MCF 10A (cell line): ENCODE measurements at regions not wholly inside any gene's neighbourhood (a gene's known extent, or its start where the extent isn't known, plus 50 kb on each side); places are given as distances from the start of the nearest gene placed in this dataset.
A peak's percentile ranks its signal among the peaks of the same experiment; 100 is the strongest.

Experiments used
- BruUV-seq: library from RNA; stranded (reverse); fragments of 400-500 nt; replicated peaks from 2 replicates; lab custom pipeline; 2021; lab: Mats Ljungman, UMichigan
- CTCF ChIA-PET: fragments of 300-600 bp; sonication (Branson Sonifier 250); formaldehyde crosslinking; extraction: SDS; loops from one replicate; lab custom pipeline; 2021; ENCODE audit warnings: antibody characterized with exemption, inconsistent platforms; lab: Yijun Ruan, JAX
- POLR2A ChIA-PET: fragments of 300-600, 350-650 bp; sonication (Branson Sonifier 250); formaldehyde crosslinking; extraction: SDS; loops from one replicate; lab custom pipeline; 2020; ENCODE audit warnings: antibody characterized with exemption, inconsistent platforms; lab: Yijun Ruan, JAX
- DNase-seq: peaks from one replicate; pipeline ENCODE4 v3.0.0-alpha.2; 2018; ENCODE audit not compliant: unreplicated experiment
- H3K27ac Mint-ChIP-seq: one replicate; pipeline ENCODE4 v1.8.0; 2022; ENCODE audit warnings: mild to moderate bottlenecking, low read depth, mixed read lengths; ENCODE audit not compliant: unreplicated experiment
- H3K27me3 Mint-ChIP-seq: one replicate; pipeline ENCODE4 v1.8.0; 2022; ENCODE audit warnings: mixed read lengths; ENCODE audit not compliant: insufficient read depth, unreplicated experiment
- H3K36me3 Mint-ChIP-seq: one replicate; pipeline ENCODE4 v1.8.0; 2022; ENCODE audit warnings: mild to moderate bottlenecking, moderate library complexity, mixed read lengths; ENCODE audit not compliant: insufficient read depth, unreplicated experiment
- H3K4me1 Mint-ChIP-seq: one replicate; pipeline ENCODE4 v1.8.0; 2022; ENCODE audit warnings: mixed read lengths; ENCODE audit not compliant: insufficient read depth, unreplicated experiment
- H3K4me3 Mint-ChIP-seq: one replicate; pipeline ENCODE4 v1.8.0; 2022; ENCODE audit warnings: mild to moderate bottlenecking, moderate library complexity, mixed read lengths; ENCODE audit not compliant: unreplicated experiment
- H3K9me3 Mint-ChIP-seq: one replicate; pipeline ENCODE4 v1.8.0; 2022; ENCODE audit warnings: mixed read lengths; ENCODE audit not compliant: unreplicated experiment
- intact Hi-C: fragments of 100-400 bp; cut with micrococcal nuclease; formaldehyde crosslinking; loops from 2 replicates; pipeline ENCODE4 v1.14.1; 2022
- TF ChIP-seq, protein P1 (sequence below): fragments of 200-600 bp; IDR thresholded peaks from one replicate; pipeline ENCODE4 v1.8.0; 2022; ENCODE audit warnings: antibody characterized with exemption, mild to moderate bottlenecking; ENCODE audit not compliant: unreplicated experiment

DNA sequence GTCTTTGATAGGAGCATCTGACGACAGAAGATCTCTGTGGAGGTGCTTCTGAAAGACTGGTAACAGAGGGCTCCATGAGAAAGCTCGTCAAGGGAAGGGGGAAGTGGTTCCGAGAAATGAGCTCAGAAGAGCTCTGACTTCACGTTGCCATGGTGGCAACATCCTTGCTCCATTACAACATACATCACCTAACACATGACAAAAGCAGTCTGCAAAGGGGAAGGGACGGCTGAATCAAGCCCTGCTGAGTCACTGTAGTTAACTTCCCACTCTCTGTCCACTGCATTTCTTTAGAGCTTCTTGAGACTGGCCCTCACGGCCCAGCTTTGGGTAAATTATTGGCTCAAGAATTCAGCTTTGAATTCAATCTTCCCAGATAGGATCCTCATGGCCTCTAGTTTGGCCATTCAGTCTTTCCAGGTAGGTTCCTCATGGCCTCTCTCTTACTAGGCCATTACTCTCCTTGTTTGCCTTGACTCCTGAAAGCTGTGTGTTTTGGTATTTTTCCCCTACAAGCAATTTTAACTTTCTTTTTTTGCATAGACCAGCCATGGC, 88.0 kb upstream of the ZNF648 start:
- TF ChIP-seq, protein P1, sequence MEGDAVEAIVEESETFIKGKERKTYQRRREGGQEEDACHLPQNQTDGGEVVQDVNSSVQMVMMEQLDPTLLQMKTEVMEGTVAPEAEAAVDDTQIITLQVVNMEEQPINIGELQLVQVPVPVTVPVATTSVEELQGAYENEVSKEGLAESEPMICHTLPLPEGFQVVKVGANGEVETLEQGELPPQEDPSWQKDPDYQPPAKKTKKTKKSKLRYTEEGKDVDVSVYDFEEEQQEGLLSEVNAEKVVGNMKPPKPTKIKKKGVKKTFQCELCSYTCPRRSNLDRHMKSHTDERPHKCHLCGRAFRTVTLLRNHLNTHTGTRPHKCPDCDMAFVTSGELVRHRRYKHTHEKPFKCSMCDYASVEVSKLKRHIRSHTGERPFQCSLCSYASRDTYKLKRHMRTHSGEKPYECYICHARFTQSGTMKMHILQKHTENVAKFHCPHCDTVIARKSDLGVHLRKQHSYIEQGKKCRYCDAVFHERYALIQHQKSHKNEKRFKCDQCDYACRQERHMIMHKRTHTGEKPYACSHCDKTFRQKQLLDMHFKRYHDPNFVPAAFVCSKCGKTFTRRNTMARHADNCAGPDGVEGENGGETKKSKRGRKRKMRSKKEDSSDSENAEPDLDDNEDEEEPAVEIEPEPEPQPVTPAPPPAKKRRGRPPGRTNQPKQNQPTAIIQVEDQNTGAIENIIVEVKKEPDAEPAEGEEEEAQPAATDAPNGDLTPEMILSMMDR: no peak
- H3K4me3 Mint-ChIP-seq: no peak overlapping the region
- no TSS peak for BruUV-seq
- intact Hi-C loops: no loop called here
- H3K27ac Mint-ChIP-seq: peak overlapping the region; percentile 24
- DNase-seq: peak; percentile 82
- H3K4me1 Mint-ChIP-seq: peaks cover 34% of the 10 kb centered on the region
- CTCF ChIA-PET: interaction anchor here (0.6 to 11.8 kb wide), 15 partner anchors 11 to 250 kb away, joined by 3 to 163 read pairs (median 4); no protein-coding TSS in a partner anchor
- no peaks in the 10 kb centered on the region for H3K9me3 Mint-ChIP-seq
- POLR2A ChIA-PET: interaction anchor here (0.8 to 9.7 kb wide), 11 partner anchors 10 to 145 kb away, joined by 3 to 321 read pairs (median 5); no protein-coding TSS in a partner anchor
- no peaks in the 10 kb centered on the region for H3K27me3 Mint-ChIP-seq
- peaks cover 4% of the 10 kb centered on the region for H3K36me3 Mint-ChIP-seq

DNA sequence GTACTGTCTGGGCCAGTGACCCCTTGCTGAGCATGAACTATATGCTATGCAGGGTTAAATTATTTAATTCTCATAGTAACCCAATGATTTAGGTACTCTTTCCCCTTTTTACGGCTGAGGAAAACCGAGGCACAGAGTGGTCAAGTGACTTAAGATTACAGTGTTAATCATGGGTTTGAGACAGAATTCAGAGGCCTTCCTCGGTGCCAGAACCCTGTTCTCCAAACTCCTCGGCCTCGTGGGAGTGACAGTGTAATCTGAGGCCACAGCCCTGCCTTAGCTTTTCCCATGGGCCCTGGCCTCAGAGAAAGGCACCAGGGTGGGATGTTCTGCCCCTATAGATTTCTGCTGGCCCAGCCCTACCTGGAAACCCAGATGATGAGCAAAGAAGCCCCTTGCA, 86.4 kb upstream of the ZNF648 start:
- Mint-ChIP-seq H3K9me3 (no peaks in the 10 kb centered on the region), H3K27me3 (no peaks in the 10 kb centered on the region), H3K4me3 (no peak overlapping the region), H3K4me1 (peaks cover 50% of the 10 kb centered on the region), H3K27ac (no peak overlapping the region), H3K36me3 (peaks cover 4% of the 10 kb centered on the region)
- DNase-seq: no peak
- CTCF ChIA-PET: interaction anchor here (0.6 to 11.8 kb wide), 5 partner anchors 26 to 1591 kb away, joined by 4 to 353 read pairs (median 163); partner anchors contain the start of genes GLUL and TEDDM1
- BruUV-seq: no TSS peak
- TF ChIP-seq, protein P1: no peak
- POLR2A ChIA-PET: interaction anchor here (1.2 to 9.7 kb wide), 8 partner anchors 26 to 143 kb away, joined by 3 to 321 read pairs (median 99); no protein-coding TSS in a partner anchor
- intact Hi-C loops: no loop called here

DNA sequence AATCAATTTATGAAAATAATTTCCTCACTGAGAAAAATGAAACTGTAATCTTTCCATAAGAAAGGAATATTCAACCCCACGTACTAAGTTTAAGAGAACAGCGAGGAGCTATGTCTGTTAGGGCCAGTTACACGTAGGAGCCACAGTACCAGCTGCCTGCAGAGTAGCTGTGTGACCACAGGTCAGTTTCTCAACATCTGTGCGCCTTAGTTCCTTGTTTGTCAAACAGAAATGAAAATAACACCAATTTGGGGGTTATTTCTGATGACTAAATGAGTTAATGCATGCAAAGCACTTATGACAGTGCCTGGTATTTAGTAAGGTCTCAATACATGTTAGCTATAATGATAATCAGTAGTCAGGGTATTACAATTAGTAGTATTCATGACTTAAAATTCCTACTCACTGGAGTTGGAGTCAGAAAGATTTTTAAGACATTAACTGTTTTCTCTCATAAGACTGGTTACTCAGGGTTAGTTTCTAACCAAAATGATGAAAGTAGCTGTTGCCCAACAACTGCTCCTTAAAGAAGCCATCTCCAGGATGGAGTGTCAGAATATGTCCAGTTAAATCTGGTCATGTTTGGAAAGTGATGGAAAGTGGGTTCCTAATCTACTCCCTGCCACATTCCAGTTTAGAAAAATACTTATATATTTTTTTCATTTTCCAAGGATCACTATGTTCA, 85.8 kb upstream of the ZNF648 start:
- peaks cover 57% of the 10 kb centered on the region for H3K4me1 Mint-ChIP-seq
- intact Hi-C loops: no loop called here
- BruUV-seq: no TSS peak
- H3K9me3 Mint-ChIP-seq: no peaks in the 10 kb centered on the region
- H3K27ac Mint-ChIP-seq: peak overlapping the region; percentile 97
- no peak overlapping the region for H3K4me3 Mint-ChIP-seq
- peaks cover 4% of the 10 kb centered on the region for H3K36me3 Mint-ChIP-seq
- peak; percentile 24 for DNase-seq
- ChIA-PET POLR2A (interaction anchor here (0.6 to 9.7 kb wide), 10 partner anchors 15 to 379 kb away, joined by 3 to 321 read pairs (median 52); no protein-coding TSS in a partner anchor), CTCF (interaction anchor here (0.6 to 11.8 kb wide), 9 partner anchors 12 to 1591 kb away, joined by 3 to 353 read pairs (median 4); partner anchors contain the start of genes GLUL and TEDDM1)
- TF ChIP-seq, protein P1: no peak
- H3K27me3 Mint-ChIP-seq: no peaks in the 10 kb centered on the region

DNA sequence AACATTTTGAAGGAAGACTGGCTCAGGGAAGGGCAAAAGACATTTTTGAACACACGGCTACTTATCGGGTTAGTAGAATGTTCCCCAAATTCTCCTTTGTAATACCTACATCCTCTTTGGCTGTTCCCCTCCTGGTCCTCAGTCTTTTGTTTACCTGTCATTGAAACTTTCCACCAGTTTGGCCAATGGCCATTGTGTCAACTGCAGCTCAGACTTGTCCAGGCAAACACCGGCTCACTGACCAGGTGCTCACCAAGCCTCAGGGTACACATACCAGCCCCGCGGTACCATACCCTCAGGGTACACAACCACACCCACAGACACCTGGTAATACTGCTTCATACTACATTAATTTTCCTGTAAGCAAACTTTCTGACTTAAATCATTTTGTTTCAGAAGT, 84.8 kb upstream of the ZNF648 start:
- peaks cover 57% of the 10 kb centered on the region for H3K4me1 Mint-ChIP-seq
- H3K27me3 Mint-ChIP-seq: no peaks in the 10 kb centered on the region
- ChIA-PET CTCF (interaction anchor here (0.6 to 11.8 kb wide), 14 partner anchors 11 to 250 kb away, joined by 3 to 353 read pairs (median 42); partner anchors contain the start of genes GLUL and TEDDM1), POLR2A (interaction anchor here (0.9 to 9.7 kb wide), 13 partner anchors 10 to 443 kb away, joined by 3 to 321 read pairs (median 13); partner anchors contain the start of gene RNASEL)
- peak overlapping the region; percentile 97 for H3K27ac Mint-ChIP-seq
- intact Hi-C loops: no loop called here
- peaks cover 4% of the 10 kb centered on the region for H3K36me3 Mint-ChIP-seq
- no peaks in the 10 kb centered on the region for H3K9me3 Mint-ChIP-seq
- DNase-seq: peak; percentile 36
- BruUV-seq: no TSS peak
- TF ChIP-seq, protein P1: no peak
- no peak overlapping the region for H3K4me3 Mint-ChIP-seq
